Hematopoietic multipotent progenitor cell treated with erythropoietin and hydrocortisone succinate and interleukin-3 and kit ligand, for 6 days (in vitro differentiated cells): ENCODE measurements at regions not wholly inside any gene's neighbourhood (a gene's known extent, or its start where the extent isn't known, plus 50 kb on each side); places are given as distances from the start of the nearest gene placed in this dataset.
A peak's percentile ranks its signal among the peaks of the same experiment; 100 is the strongest.
"Not testable (repeated sequence)": the region's sequence is repeated elsewhere in the genome, so short reads cannot be mapped to it uniquely, and the experiment has no call there.

ENCODE experiments used
- DNase-seq: peaks from one replicate; pipeline ENCODE4 v3.0.0-alpha.2; 2015

DNA sequence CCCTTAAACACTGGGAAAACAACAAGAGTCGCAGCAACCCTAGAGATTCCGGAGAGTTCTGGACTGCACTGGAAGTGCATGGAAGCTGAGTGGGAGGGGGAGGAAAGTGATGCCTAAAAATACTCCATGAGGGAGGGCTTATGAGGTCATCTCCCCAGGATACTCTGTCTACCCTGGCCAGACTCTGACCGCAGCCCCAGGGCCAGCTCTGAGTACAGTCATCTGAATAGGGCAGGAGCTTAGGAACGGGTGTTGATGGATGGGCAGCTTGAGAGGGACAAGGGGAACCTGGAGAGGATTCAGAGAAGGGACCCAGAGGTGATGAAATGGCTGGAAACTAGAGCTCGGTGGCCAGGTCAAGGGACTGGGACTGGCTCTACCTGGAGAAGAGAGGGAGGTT, 79.3 kb upstream of the IGFBP5 start:
- no peak for DNase-seq

DNA sequence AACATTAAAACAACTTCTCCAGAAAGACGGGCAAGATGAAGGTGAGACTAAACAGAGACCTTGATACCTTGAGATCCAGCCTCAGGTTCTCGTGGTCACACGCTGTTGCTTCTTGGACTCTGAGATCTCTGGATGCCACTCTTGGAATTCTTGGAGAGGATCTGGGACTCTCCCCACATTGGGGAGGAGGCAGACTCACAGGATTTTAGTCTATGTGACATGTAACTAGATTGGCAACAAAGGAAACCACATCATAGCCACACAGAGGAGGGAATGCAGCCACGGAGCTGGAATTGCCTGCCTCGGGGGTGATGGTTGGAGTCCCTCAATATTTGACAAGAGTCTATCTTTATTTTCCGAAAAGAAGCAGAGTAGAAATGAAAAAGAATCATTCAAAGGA, 78.8 kb upstream of the IGFBP5 start:
- no peak for DNase-seq

- peak; percentile 97 for DNase-seq
Observed at GRCh38 chr2:216773072-216773471, 77.7 kb upstream of the IGFBP5 start.

DNA sequence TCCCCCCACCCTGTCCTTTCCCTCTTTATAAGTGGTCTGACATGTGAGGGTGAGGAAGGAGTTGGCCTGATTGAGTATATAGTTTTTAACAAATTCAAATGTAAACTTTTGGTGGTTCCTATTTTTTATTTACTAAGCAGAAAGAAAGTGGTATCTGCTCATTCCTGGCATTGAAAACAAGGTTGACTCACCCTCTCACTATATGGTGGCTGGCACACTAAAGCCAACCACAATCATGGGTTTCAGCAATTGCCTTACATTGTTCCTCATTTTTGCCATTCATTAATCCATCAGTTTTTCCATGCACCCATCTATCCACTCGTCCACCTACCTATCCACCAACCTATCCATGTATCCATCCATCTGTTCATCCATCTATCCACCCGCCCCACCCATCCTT, 75.4 kb upstream of the IGFBP5 start:
- peak; percentile 40 for DNase-seq

- DNase-seq, result peak; percentile 63
Observed at GRCh38 chr2:216770050-216770449, 74.7 kb upstream of the IGFBP5 start.

- peak; percentile 60 for DNase-seq
Observed at GRCh38 chr2:216769626-216770025, 74.3 kb upstream of the IGFBP5 start.

GRCh38 chr2:216768908-216769411, 73.6 kb upstream of the IGFBP5 start:
- peak; percentile 94 for DNase-seq

- peak; percentile 69 for DNase-seq
Observed at GRCh38 chr2:216765761-216766262, 70.5 kb upstream of the IGFBP5 start.

GRCh38 chr2:216763396-216763795, 68.0 kb upstream of the IGFBP5 start:
- no peak for DNase-seq

DNA sequence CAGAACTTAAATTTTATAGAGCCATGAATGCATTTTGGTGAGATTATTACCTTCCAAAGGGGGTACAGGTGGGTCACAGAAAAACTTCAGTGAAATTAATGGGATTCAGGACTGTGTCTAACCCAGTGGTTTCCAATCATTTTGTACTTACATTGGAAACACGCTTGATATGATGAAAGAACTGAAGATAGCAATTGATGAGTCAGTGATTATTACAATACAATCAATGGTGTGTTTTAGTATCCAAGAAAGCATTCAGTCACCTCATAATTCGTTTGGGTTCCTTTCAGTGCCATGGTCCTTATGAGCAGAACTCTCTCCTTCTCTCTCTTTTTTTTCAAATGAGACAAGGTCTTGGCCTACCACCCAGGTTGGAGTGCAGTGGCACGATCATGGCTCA, 66.5 kb upstream of the IGFBP5 start:
- no peak for DNase-seq

DNA sequence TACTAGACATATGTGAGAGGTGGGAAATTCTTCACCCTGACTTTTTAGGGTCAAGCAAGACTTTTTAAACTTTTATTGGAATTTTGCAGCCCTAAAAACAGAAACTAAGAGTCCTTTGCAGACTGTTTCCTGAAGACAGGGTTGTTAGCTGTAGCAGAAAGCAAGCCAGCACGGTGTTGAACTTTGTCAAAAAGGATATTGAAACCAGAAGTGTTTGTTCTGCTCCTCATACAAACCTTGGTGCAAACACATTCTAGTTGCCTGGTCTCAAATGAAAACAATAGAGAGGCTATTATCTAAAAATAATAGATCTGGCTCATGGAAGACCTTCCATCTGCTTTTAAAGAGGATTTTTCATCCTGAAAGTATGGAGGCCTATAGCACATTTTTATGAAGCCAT, 65.8 kb upstream of the IGFBP5 start:
- no peak for DNase-seq

- DNase-seq, result no peak
Observed at GRCh38 chr2:216758256-216759155, 63.2 kb upstream of the IGFBP5 start.

DNA sequence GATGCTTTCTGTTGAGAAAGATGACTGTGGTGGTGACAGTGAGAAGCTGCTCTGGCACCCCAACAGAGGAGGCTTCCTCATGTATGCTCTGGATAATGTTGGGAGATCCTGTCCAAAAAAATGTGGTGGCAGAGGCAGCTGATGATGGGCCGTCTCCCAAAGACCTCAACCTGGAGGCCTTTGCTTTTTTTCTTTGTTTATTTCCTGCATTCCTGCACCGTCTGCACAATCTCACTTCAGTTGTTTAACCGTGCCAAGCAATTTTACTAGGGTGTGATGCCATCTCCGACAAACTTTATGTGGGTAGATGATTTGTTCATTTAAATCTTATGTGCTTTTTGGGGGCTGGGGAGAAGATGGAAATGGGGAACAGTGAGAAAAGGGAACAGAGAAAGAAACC, 62.2 kb upstream of the IGFBP5 start:
- no peak for DNase-seq

DNA sequence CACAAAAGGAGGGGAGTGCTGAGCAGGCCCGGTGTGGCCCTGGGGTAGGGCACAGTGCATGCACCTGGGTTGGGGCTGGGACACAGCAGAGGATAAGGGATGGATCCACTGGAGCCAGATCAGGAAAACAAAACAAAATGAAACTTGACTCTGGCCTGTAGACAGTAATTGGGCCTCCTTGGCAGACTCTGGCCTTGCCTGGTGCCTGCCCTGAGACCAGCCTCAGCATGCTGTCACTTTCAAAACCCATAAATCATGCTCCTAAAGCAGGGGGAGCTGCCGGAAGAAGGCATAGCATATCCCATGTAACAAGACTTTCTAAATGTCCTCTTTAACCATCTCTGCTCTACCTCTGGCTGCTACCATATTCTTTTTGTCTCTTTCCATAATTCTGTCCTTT, 61.1 kb upstream of the IGFBP5 start:
- no peak for DNase-seq

GRCh38 chr2:216754812-216755211, 59.5 kb upstream of the IGFBP5 start:
- DNase-seq, result no peak

GRCh38 chr2:216754336-216754735, 59.0 kb upstream of the IGFBP5 start:
- DNase-seq, result no peak

DNA sequence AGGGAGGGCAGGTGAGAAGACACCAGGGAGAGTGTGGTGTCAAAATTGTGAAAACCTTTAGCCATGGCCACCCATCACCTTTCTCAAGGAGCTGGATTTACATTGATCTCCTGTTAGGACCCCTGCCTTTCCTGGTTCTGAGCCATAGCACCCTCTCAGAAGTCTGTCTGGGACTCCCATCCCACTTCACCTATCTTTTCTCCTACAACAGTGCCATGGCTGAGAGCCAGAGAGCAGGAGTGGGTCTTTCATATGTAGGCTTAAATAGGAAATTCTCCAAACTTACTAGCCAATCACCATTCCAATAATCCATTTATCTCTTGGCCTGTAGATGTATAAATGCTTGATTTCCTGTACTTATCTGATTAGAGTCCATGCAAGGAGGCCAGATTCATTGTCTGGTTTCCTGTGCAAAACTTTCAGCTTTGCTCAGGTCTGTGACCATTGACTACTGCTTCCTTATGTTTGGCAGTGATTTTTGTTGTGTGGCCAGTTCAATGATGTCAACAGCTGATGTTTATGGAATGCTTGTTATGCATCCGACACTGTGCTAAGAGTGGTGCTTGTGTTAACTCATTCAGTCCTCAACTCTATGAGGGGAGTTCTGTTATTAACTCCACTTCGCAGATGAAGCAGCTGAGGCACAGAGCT, 57.6 kb upstream of the IGFBP5 start:
- no peak for DNase-seq

- not testable (repeated sequence) for DNase-seq
Observed at GRCh38 chr2:216750750-216751149, 55.4 kb upstream of the IGFBP5 start.

GRCh38 chr2:216746268-216746667, 50.9 kb upstream of the IGFBP5 start:
- DNase-seq, result not testable (repeated sequence)

DNA sequence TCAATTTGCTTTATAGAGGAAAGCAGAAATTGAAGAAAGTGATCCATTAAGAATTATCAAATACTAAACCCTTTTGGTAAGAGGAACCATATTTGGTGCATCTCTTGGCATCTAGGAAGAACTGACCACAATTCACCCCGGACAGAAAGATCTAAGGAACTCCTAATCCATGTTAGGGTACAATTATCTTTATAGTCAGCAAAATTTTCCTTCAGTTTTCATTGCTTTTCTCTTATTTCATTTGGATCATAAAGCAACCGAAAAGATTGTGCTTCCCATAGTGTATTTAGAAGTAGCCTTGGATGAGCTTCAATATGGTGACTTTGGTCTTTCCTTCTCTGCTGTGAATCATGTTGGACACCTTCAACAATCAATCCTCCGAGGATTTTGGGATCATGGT, 50.1 kb upstream of the IGFBP5 start:
- no peak for DNase-seq
